Calu3 (cell line): ENCODE measurements at regions not wholly inside any gene's neighbourhood (a gene's known extent, or its start where the extent isn't known, plus 50 kb on each side); places are given as distances from the start of the nearest gene placed in this dataset.

Experiments used
- BruUV-seq: library from RNA; stranded (reverse); fragments of 400-500 nt; replicated peaks from 2 replicates; lab custom pipeline; 2021; lab: Mats Ljungman, UMichigan
- CTCF ChIA-PET: fragments of 300-600 bp; sonication (Branson Sonifier 250); formaldehyde crosslinking; loops from one replicate; lab custom pipeline; 2022; ENCODE audit warnings: antibody characterized with exemption; lab: Charles Lee
- DNase-seq: peaks from one replicate; pipeline ENCODE4 v3.0.0; 2022
- H3K27ac Mint-ChIP-seq: one replicate; pipeline ENCODE4 v1.8.0; 2022; ENCODE audit warnings: mixed read lengths; ENCODE audit not compliant: unreplicated experiment
- H3K27me3 Mint-ChIP-seq: one replicate; pipeline ENCODE4 v1.8.0; 2022; ENCODE audit warnings: mixed read lengths; ENCODE audit not compliant: unreplicated experiment
- H3K36me3 Mint-ChIP-seq: one replicate; pipeline ENCODE4 v1.8.0; 2022; ENCODE audit warnings: mild to moderate bottlenecking, moderate library complexity, mixed read lengths; ENCODE audit not compliant: insufficient read depth, unreplicated experiment
- H3K4me1 Mint-ChIP-seq: one replicate; pipeline ENCODE4 v1.8.0; 2022; ENCODE audit warnings: mild to moderate bottlenecking, low read depth, mixed read lengths; ENCODE audit not compliant: unreplicated experiment
- H3K4me3 Mint-ChIP-seq: one replicate; pipeline ENCODE4 v1.8.0; 2022; ENCODE audit warnings: mild to moderate bottlenecking, low read depth, moderate library complexity, mixed read lengths; ENCODE audit not compliant: unreplicated experiment
- H3K9me3 Mint-ChIP-seq: one replicate; pipeline ENCODE4 v1.8.0; 2022; ENCODE audit warnings: low read depth, mixed read lengths; ENCODE audit not compliant: unreplicated experiment
- CTCF ChIP-seq: fragments of 200-600 bp; IDR thresholded peaks from one replicate; pipeline ENCODE4 v1.8.0; 2022; ENCODE audit warnings: antibody characterized with exemption; ENCODE audit not compliant: unreplicated experiment
- intact Hi-C: fragments of 100-400 bp; cut with micrococcal nuclease; formaldehyde crosslinking; loops from one replicate; pipeline ENCODE4 v1.10.0; 2022; ENCODE audit not compliant: unreplicated experiment

GRCh38 chr3:72105306-72105705 is 320.4 kb upstream of the PROK2 start:
- Mint-ChIP-seq H3K27me3 (peaks cover 34% of the 10 kb centered on the region), H3K36me3 (no peaks in the 10 kb centered on the region), H3K9me3 (no peaks in the 10 kb centered on the region), H3K4me1 (peaks cover 29% of the 10 kb centered on the region), H3K4me3 (no peak overlapping the region), H3K27ac (no peak overlapping the region)
- CTCF ChIA-PET: no interaction called here
- no TSS peak for BruUV-seq
- DNase-seq: no peak
- intact Hi-C loops: no loop called here
- no peak for TF ChIP-seq CTCF

GRCh38 chr3:72102112-72102616 is 317.2 kb upstream of the PROK2 start:
- Mint-ChIP-seq H3K4me1 (peaks cover 29% of the 10 kb centered on the region), H3K27me3 (peaks cover 61% of the 10 kb centered on the region), H3K36me3 (no peaks in the 10 kb centered on the region), H3K9me3 (no peaks in the 10 kb centered on the region), H3K27ac (no peak overlapping the region), H3K4me3 (no peak overlapping the region)
- no TSS peak for BruUV-seq
- intact Hi-C loops: no loop called here
- DNase-seq: no peak
- TF ChIP-seq CTCF: no peak
- CTCF ChIA-PET: interaction anchor here (0.6 kb wide), 1 partner anchor 346 kb away, joined by 5 read pairs; no protein-coding TSS in a partner anchor

- H3K27ac Mint-ChIP-seq: no peak overlapping the region
- H3K4me3 Mint-ChIP-seq: no peak overlapping the region
- H3K9me3 Mint-ChIP-seq: no peaks in the 10 kb centered on the region
- peaks cover 68% of the 10 kb centered on the region for H3K27me3 Mint-ChIP-seq
- peaks cover 29% of the 10 kb centered on the region for H3K4me1 Mint-ChIP-seq
- H3K36me3 Mint-ChIP-seq: no peaks in the 10 kb centered on the region
- CTCF ChIA-PET: interaction anchor here (0.7 kb wide), 1 partner anchor 218 kb away, joined by 3 read pairs; no protein-coding TSS in a partner anchor
- intact Hi-C loops: no loop called here
- no TSS peak for BruUV-seq
- no peak for TF ChIP-seq CTCF
- DNase-seq: no peak
Measured at GRCh38 chr3:72101494-72101893, 316.5 kb upstream of the PROK2 start.

GRCh38 chr3:72100601-72101187 is 315.7 kb upstream of the PROK2 start:
- H3K4me1 Mint-ChIP-seq: peaks cover 29% of the 10 kb centered on the region
- peaks cover 76% of the 10 kb centered on the region for H3K27me3 Mint-ChIP-seq
- no peak overlapping the region for H3K27ac Mint-ChIP-seq
- CTCF ChIA-PET: no interaction called here
- H3K4me3 Mint-ChIP-seq: peak overlapping the region; percentile 40
- no peaks in the 10 kb centered on the region for H3K36me3 Mint-ChIP-seq
- DNase-seq: peak; percentile 51
- H3K9me3 Mint-ChIP-seq: no peaks in the 10 kb centered on the region
- intact Hi-C loops: no loop called here
- no peak for TF ChIP-seq CTCF
- BruUV-seq: no TSS peak
